Esophagus squamous epithelium (tissue), 5 donors: ENCODE measurements at regions not wholly inside any gene's neighbourhood (a gene's known extent, or its start where the extent isn't known, plus 50 kb on each side); places are given as distances from the start of the nearest gene placed in this dataset.

Experiments used
- DNase-seq: peaks from one replicate; lab custom pipeline; 2025; lab: John Stamatoyannopoulos, UW
- H3K27ac ChIP-seq, 4 donors: fragments of 200-600 bp; sonication (generic); one replicate each; pipeline ENCODE4 v1.5.1; 2016 to 2019; ENCODE audit warnings: mild to moderate bottlenecking in 1 of 4
- H3K27me3 ChIP-seq, 4 donors: fragments of 200-600 bp; sonication (generic); 1 replicate in 3 of 4; 2 replicates in 1 of 4; pipeline versions ENCODE4 v1.5.1 to v1.6.0; 2017 to 2021; ENCODE audit warnings: antibody characterized with exemption in 1 of 4
- H3K36me3 ChIP-seq, 3 donors: fragments of 200-600 bp; sonication (generic); one replicate each; pipeline ENCODE4 v1.5.1; 2016 to 2019
- H3K4me1 ChIP-seq, 3 donors: fragments of 200-600 bp; sonication (generic); one replicate each; pipeline ENCODE4 v1.5.1; 2017 to 2019
- H3K4me3 ChIP-seq, 4 donors: fragments of 200-600 bp; sonication (generic); 1 replicate in 3 of 4; 2 replicates in 1 of 4; pipeline ENCODE4 v1.5.1; 2016 to 2019; ENCODE audit warnings: mild to moderate bottlenecking in 2 of 4, moderate library complexity in 1 of 4
- H3K9me3 ChIP-seq, 3 donors: fragments of 200-600 bp; sonication (generic); one replicate each; pipeline ENCODE4 v1.5.1; 2016 to 2019
- POLR2A ChIP-seq, 4 donors: fragments of 450-650 bp; IDR thresholded peaks; one replicate each; pipeline ENCODE4 v1.6.1; 2017; ENCODE audit warnings: antibody characterized with exemption in 4 of 4, mild to moderate bottlenecking in 4 of 4, moderate library complexity in 3 of 4
- WGBS, 2 donors: methylation state at CpG; one replicate each; pipeline ENCODE4 v1.1.5; 2018; 5-methylcytosine and 5-hydroxymethylcytosine counted together
- intact Hi-C: fragments of 100-400 bp; cut with DNase I; formaldehyde crosslinking; loops from one replicate; pipeline ENCODE4 v1.15.0; 2022
- TF ChIP-seq, protein P1 (sequence below), 6 experiments: fragments of 450-650 bp in 4 of 6; fragments of 200-600 bp in 2 of 6; sonication (generic) in 2 of 6; IDR thresholded peaks; one replicate each; pipeline ENCODE4 v1.5.1; 2016 to 2019; ENCODE audit warnings: antibody characterized with exemption in 6 of 6, mild to moderate bottlenecking in 4 of 6, moderate library complexity in 4 of 6
- donor health status: DM: yes; HTN: yes; CAD: no.

DNA sequence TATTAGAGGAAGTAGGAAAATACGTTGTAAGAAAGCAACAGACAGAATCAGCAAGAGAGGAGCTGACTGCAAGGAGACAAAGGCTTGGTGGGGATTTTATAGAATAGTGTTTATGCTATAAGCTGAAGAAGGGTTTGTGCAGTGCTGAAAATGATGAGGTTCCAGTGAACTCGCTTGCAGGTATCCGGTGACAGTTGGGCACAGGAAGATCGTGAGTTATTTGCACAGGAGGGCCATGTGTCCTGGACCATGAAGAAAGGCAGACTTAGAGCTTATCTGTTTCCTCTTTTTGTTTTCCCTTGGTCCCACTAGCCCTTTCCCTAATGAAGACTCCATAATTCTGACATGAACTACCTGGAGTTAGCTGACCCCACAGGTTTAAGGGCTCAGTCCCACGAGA is 61.4 kb downstream of the NXNL2 start:
- Histone ChIP-seq H3K4me1 (no peaks in the 10 kb centered on the region), H3K4me3 (no peak overlapping the region), H3K36me3 (no peaks in the 10 kb centered on the region), H3K27ac (no peak overlapping the region), H3K27me3 (peaks cover 0 to 15% (median 0%) of the 10 kb centered on the region in 4 donors), H3K9me3 (no peaks in the 10 kb centered on the region)
- WGBS, 2 donors, result 60 to 72% methylated on average over 5 of the region's 5 CpGs
- DNase-seq, result no peak
- TF ChIP-seq, protein P1, sequence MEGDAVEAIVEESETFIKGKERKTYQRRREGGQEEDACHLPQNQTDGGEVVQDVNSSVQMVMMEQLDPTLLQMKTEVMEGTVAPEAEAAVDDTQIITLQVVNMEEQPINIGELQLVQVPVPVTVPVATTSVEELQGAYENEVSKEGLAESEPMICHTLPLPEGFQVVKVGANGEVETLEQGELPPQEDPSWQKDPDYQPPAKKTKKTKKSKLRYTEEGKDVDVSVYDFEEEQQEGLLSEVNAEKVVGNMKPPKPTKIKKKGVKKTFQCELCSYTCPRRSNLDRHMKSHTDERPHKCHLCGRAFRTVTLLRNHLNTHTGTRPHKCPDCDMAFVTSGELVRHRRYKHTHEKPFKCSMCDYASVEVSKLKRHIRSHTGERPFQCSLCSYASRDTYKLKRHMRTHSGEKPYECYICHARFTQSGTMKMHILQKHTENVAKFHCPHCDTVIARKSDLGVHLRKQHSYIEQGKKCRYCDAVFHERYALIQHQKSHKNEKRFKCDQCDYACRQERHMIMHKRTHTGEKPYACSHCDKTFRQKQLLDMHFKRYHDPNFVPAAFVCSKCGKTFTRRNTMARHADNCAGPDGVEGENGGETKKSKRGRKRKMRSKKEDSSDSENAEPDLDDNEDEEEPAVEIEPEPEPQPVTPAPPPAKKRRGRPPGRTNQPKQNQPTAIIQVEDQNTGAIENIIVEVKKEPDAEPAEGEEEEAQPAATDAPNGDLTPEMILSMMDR (IDR thresholded peaks at IDR 0.05), result no peak
- TF ChIP-seq POLR2A (IDR thresholded peaks at IDR 0.05), result no peak
- intact Hi-C loops, result loop anchor here (5.0 kb wide), 1 partner anchor 386 kb away; no protein-coding TSS in a partner anchor

DNA sequence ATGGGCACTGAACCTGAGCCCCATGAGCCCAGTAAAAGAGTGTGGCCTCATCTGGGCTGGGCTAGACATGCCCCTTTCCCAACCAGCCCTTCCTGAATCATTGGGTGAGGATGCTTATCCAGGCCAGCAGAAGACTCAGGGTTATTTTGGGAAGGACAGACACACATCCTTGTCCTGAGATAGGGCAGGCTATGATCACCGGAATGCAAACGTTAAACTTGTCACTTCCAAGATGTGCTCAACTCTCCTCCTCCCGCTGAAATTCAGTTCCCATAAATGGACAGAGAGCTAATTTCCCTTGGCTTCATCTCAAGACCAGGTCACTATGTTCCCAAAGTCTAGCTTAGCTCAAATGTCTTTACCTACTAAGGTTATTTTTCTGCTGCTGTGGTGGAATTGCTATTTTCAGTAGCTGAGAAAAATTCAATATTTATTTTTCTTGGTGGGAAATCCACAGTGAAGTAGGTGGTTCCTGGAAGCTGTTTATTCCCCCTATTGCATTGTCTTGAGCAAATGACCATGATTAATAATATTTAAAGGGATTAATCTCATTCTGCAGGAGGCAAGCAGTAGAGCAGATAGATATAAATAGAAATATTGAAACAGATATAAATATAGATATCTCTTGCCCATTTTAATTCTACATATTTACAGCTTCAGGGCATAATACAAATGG is 70.0 kb downstream of the NXNL2 start:
- TF ChIP-seq, protein P1 (IDR thresholded peaks at IDR 0.05), result no peak
- TF ChIP-seq POLR2A (IDR thresholded peaks at IDR 0.05), result no peak
- peaks cover 0 to 16% (median 0%) of the 10 kb centered on the region in 3 donors for H3K4me1 ChIP-seq
- H3K27ac ChIP-seq, result peak overlapping the region; percentile 9 to 81 (median 76)
- no peak for DNase-seq
- intact Hi-C loops, result no loop called here
- H3K27me3 ChIP-seq, result no peaks in the 10 kb centered on the region
- H3K4me3 ChIP-seq, result no peak overlapping the region
- WGBS, 2 donors, result 69 to 74% methylated on average over 3 of the region's 3 CpGs
- no peaks in the 10 kb centered on the region for H3K36me3 ChIP-seq
- no peaks in the 10 kb centered on the region for H3K9me3 ChIP-seq

DNA sequence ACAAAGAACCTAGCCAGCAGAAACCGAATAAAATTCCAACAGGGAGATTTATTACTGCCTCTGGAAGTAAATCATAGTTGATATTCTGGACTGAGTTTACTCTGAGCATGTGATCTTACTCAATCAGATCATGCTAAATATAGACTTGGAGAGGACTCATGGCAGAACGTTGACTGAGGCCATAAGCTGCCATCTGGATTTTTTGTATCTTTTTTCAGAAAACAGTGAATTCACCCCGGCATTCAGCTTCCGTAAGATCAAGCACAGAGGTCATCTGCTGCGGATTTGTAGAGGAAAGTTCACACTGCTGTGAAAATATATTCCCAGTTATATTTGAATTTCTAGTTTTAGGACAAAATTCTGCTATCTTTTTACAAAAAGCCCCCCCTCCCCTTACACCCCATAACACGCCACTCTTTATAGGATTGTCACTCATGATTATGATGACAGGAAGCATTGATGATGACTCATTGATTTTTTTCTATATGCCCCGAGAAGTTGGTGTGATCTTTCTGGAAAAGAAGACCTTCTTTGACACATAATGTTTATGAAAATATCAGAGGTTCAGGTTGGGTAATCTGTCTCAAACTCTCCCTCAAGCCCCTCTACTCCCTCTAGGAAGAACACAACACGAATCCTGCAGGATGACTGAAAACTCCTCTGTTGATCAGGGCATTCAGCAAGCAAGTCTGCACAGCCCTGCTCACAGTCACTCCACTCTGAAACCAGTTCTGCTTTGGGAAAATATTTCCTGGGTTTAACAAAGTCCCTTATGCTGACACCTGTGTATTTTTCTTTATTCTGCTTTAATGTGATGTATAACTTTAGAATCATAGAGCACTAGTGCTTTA is 70.8 kb downstream of the NXNL2 start:
- intact Hi-C loops, result no loop called here
- peak overlapping the region; percentile 9 to 81 (median 76) for H3K27ac ChIP-seq

DNA sequence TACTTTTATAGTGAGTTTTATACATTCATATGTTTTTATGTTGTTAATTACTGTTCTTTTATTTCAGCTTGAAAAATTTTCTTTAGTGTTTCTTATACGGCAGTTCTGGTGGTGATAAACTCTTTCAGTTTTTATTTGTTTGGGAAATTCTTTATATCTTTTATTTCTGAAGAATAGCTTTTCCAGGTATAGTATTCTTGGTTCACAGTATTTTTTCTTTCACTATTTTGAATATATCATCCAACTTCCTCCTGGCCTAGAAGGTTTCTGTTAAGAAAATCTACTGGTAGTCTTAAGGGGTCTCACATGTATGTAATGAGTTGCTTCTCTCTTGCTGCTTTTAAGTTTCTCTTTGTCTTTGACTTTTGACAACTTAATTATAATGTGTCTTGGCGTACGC is 79.4 kb downstream of the NXNL2 start:
- peaks cover 0 to 23% (median 8%) of the 10 kb centered on the region in 3 donors for H3K9me3 ChIP-seq
- TF ChIP-seq, protein P1 (IDR thresholded peaks at IDR 0.05), result no peak
- no peak for TF ChIP-seq POLR2A (IDR thresholded peaks at IDR 0.05)
- intact Hi-C loops, result no loop called here
- H3K27ac ChIP-seq, result no peak overlapping the region
- H3K4me3 ChIP-seq, result no peak overlapping the region
- no peaks in the 10 kb centered on the region for H3K36me3 ChIP-seq
- no peaks in the 10 kb centered on the region for H3K27me3 ChIP-seq
- DNase-seq, result no peak
- 90 to 92% methylated on average over 3 of the region's 3 CpGs for WGBS, 2 donors
- H3K4me1 ChIP-seq, result no peaks in the 10 kb centered on the region

More for the DNA sequence above, 70.8 kb downstream of the NXNL2 start:
- H3K4me1 ChIP-seq, result peaks cover 0 to 16% (median 0%) of the 10 kb centered on the region in 3 donors
- H3K36me3 ChIP-seq, result no peaks in the 10 kb centered on the region
- no peaks in the 10 kb centered on the region for H3K27me3 ChIP-seq
- no peak overlapping the region for H3K4me3 ChIP-seq
- DNase-seq, result no peak
- no peaks in the 10 kb centered on the region for H3K9me3 ChIP-seq
- no peak for TF ChIP-seq POLR2A (IDR thresholded peaks at IDR 0.05)
- TF ChIP-seq, protein P1 (IDR thresholded peaks at IDR 0.05), result no peak
- WGBS, 2 donors, result 36 to 40% methylated on average over 8 of the region's 8 CpGs

DNA sequence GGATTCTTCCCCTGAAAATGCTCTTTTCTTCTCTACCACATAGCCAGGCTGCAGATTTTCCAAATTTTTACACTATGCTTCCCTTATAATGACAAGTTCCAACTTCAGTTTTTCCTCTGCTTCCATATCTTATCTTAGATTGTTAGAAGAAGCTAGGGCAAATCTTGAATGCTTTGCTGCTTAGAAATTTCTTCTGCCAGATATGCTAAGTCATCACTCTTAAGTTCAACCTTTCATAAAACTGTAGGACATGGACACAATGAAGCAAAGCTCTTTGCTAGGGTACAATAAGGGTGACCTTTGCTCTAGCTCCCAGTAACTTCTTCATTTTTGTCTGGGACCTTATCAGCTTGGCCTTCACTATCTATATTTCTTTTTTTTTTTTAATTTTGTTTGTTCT is 88.7 kb downstream of the NXNL2 start:
- intact Hi-C loops, result no loop called here
- no peaks in the 10 kb centered on the region for H3K9me3 ChIP-seq
- H3K27ac ChIP-seq, result no peak overlapping the region
- DNase-seq, result no peak
- no peaks in the 10 kb centered on the region for H3K27me3 ChIP-seq
- no peak overlapping the region for H3K4me3 ChIP-seq
- no peak for TF ChIP-seq POLR2A (IDR thresholded peaks at IDR 0.05)
- TF ChIP-seq, protein P1 (IDR thresholded peaks at IDR 0.05), result no peak
- no peaks in the 10 kb centered on the region for H3K36me3 ChIP-seq
- no peaks in the 10 kb centered on the region for H3K4me1 ChIP-seq
